ENCODE measurements at regions not wholly inside any gene's neighbourhood (a gene's known extent, or its start where the extent isn't known, plus 50 kb on each side); places are given as distances from the start of the nearest gene placed in this dataset.
"Not testable (repeated sequence)": the region's sequence is repeated elsewhere in the genome, so short reads cannot be mapped to it uniquely, and the experiment has no call there.

- DNase-seq, result no peak
Measured at GRCh38 chr10:83522456-83522855, 616.9 kb upstream of the GHITM start.

GRCh38 chr10:83522881-83523386 is 616.4 kb upstream of the GHITM start:
- DNase-seq, result no peak

DNA sequence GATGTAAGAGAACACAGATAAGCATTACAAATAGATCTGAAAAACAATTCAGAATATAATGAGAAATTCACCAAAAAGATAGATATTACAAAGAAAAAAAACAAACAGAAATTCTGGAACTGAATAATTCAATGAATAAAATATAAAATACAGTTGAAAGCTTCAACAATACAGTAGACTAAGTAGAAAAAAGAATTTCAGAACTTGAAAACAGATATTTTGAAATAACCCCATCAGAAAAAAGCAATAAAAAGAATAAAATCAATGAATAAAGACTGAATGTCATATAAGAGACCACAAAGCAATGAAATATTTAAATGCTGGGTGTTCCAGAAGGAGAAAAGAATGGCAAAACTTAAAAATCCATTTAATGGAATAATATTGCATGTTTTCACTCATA is 611.4 kb upstream of the GHITM start:
- no peak for DNase-seq

- no peak for DNase-seq
Measured at GRCh38 chr10:83533290-83533689, 606.0 kb upstream of the GHITM start.

- no peak for DNase-seq
Measured at GRCh38 chr10:83536426-83536825, 602.9 kb upstream of the GHITM start.

DNA sequence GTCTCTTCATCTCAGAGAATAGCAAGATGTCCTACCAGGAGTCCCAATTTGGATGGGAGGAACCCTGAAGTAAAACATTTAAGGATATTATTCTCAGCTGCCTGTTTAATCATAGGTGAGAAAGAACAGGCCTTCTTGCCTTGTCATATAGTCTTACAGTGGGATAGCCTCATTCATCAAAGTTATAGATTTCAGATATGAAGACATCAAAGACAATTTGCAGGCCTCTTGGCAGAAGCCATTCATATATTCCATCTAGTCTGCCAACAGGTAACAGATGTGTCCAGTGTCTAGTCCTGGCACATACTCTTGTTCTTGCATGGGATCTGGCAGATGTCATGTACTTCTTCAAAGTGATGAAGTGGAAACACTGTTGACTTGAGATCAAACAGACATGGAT is 601.3 kb upstream of the GHITM start:
- no peak for DNase-seq

GRCh38 chr10:83539528-83540308 is 599.6 kb upstream of the GHITM start:
- DNase-seq, result no peak

GRCh38 chr10:83541046-83541445 is 598.3 kb upstream of the GHITM start:
- no peak for DNase-seq

DNA sequence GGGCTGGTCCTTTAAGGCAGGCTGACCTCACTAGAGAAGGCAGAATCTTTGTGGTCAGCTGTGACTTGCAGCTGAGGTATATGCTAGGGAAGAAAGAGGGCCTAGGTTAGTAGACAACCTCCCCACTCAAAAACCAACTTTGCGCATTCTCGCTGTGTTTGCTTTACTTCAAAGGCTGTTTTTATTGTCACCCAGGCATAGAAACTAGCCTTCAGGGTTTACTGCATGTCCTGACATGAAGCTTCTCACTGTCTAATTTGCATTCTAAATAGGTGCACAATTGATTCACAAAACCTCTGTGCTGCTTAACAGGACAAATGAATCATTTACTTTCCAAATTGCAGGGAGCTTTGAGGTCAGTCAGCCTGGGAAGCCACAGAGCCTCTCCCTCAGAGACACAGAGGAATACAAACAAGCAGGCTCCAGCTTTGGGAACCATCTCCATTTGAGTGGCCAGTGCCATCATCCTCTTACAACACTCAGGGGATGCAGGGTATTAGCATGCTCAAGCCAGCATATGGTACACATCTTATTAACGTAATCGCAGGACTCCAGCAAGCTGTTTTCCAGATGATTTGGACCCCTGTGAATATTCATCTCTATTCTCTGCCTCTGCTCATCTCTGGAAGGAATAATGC is 596.4 kb upstream of the GHITM start:
- no peak for DNase-seq

DNA sequence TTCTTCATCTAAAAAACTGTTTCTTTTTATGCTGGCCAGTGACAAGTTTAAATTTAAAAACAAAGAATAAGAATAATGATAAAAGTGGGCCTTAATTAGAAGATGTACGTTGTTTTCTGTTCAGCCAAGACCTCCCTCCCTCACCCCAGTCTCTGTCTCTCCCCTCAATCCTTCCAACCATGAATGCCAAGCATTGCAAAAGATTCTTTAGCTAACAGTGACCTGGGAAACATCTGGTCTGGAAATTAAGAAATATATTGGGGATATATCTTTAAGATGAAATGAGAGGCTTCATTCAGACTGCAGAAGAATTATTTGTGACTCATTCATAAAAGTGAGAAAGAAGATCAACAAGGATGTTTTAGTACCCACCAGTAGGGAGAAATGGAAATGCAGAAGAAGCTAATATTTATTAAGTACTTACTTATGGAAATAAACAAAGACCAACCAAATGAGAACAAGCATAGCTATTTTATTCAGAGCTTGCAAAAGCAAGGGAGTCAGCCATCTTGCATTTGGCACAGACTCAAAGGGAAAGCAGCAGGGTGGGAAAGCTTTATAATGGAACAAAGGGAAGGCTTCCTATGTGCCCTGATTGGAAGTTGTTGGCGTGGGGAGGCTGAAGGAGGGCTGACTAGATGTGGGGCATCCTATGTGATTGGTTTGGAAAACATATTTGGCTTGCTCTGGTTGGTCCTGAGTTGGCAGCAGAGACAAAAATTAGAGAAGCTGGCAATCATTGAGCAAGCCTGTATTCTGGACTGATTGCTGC is 595.4 kb upstream of the GHITM start:
- no peak for DNase-seq

DNA sequence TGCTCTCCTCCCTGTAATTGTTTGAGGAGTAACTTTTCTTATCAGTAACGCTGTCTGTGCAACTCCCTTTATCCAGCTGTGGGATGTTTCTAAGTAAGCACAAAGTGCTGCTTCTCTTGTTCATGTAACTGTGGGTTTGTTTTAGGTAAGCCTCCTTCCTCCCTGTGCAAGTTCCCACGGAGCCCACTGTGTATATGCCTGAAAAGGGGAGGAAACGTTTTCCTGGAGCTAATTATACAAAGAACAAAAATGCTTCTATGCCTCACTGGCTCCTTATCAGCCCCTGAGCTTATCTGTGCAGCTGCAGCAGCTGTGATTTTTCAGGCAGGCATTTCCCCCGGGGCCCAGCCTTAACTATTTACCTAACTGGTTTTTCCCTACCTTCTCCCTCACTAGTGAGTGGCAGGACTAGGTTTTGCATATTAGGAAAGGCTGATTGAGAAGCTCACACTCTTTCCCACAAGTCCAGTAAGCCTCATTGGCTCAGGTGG is 593.4 kb upstream of the GHITM start:
- DNase-seq, result no peak

DNA sequence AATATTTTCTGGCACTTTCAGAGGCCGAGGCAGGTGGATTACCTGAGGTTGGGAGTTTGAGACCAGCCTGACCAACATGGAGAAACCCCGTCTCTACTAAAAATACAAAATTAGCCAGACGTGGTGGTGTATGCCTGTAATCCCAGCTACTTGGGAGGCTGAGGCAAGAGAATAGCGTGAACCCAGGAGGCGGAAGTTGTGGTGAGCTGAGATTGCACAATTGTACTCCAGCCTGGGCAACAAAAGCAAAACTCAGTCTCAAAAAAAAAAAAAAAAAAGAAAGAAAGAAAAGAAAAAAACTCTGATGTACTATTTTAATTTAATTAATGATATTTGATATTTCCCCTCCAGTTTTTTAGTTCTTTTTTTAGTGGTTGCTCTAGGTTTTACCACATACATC is 588.1 kb upstream of the GHITM start:
- DNase-seq, result not testable (repeated sequence)

DNA sequence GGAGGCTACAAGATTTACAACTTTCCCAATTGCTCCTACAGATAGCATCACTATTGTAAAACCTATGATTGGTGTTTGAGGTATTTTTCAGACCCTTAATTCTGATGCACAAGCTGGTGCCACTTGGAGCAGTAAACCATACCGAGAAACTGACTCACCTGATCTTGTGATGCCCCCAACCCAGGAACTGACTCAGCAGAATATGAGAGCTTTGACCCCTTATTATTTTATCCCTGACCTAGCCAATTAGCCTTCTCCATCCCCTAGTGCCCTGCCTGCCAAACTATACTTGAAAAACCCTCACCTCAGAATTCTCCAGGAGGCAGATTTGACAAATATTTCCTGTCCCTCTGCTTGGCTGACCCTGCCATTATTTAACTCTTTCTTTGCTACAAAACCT is 585.9 kb upstream of the GHITM start:
- no peak for DNase-seq

- no peak for DNase-seq
Measured at GRCh38 chr10:83555264-83555663, 584.0 kb upstream of the GHITM start.

- DNase-seq, result no peak
Measured at GRCh38 chr10:83562381-83562780, 576.9 kb upstream of the GHITM start.

- DNase-seq, result no peak
Measured at GRCh38 chr10:83564889-83565588, 574.3 kb upstream of the GHITM start.

GRCh38 chr10:83572036-83572435 is 567.3 kb upstream of the GHITM start:
- no peak for DNase-seq

- no peak for DNase-seq
Measured at GRCh38 chr10:83574770-83575169, 564.5 kb upstream of the GHITM start.

DNA sequence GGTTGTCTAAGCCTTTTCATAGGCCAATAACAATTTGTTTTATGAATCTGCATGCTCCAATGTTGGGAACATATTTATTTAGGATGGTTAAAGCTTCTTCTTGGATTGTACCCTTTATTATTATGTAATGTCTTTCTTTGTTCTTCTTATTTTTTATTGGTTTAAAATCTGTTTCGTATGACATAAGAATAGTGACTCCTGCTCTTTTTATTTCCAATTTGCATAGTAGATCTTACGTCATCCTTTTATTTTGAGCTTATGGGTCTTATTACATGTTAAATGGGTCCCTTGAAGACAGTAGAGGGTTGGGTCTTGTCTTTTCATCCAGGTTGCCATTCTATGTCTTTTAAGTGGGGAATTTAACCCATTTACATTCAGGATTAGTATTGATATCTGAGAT is 561.9 kb upstream of the GHITM start:
- no peak for DNase-seq

- DNase-seq, result no peak
Measured at GRCh38 chr10:83580373-83581012, 558.8 kb upstream of the GHITM start.

DNA sequence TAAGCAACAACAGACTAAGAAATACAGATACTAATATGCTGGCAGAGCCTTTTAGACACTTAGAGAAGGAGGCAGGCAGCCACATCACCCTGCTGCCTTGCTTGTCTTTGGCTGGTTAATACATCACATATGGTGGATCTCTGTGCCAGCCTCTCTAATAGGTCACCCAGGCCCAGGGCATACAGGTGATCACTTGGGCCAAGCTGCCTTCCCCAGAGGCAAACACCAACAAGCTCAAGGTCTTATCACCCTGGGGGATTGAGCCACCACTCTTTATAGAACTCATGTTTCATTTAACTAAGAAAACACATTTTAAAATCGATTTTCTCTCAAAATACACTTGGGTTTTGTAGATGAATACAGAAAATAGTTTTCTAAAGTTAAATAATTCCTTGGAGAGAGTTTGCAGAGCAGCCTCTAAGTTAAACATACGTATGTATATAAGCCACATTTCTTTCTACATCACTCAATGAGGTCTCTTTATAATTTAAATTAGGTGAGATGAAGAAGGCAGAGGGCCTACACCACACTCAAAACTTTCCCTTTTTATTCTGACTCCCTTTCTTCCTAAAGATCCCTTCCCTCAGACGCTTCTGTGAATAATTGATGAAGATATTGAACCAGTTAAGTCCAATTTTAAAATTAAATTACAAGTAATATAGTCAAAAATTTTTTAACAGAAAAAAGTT is 556.8 kb upstream of the GHITM start:
- no peak for DNase-seq

- no peak for DNase-seq
Measured at GRCh38 chr10:83585686-83586085, 553.6 kb upstream of the GHITM start.

Data from SHP77 treated with DMSO at 0.1 percent for 48 hours (cell line).